HG02840 (cell line): ENCODE measurements at regions not wholly inside any gene's neighbourhood (a gene's known extent, or its start where the extent isn't known, plus 50 kb on each side); places are given as distances from the start of the nearest gene placed in this dataset.

Experiments
- ATAC-seq: cut with Tn5 transposase; IDR thresholded peaks from one replicate; pipeline ENCODE4 v1.9.1; 2021; ENCODE audit warnings: mild to moderate bottlenecking, moderate library complexity, moderate number of reproducible peaks; ENCODE audit not compliant: unreplicated experiment, low FRiP score

DNA sequence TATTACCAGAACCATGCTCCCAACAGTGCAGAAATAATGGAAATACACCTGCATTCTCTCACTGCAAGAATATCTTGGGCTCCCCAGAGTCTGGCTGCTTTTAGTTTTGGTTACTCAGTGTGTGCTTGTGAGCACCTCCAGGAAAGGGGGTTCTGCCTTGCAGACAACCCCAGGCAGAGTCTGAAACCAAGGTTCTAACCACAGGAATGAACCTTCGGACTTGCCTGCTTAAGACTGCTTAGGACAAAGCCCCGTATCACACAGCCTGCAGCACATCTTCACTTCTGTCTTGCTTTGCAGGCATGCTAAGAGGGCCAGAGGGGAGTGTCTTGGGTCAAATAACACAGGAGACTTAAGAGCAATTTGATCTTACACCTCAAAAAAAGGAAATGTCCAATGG, 94.8 kb upstream of the SPATA31C2 start:
- ATAC-seq = no peak

DNA sequence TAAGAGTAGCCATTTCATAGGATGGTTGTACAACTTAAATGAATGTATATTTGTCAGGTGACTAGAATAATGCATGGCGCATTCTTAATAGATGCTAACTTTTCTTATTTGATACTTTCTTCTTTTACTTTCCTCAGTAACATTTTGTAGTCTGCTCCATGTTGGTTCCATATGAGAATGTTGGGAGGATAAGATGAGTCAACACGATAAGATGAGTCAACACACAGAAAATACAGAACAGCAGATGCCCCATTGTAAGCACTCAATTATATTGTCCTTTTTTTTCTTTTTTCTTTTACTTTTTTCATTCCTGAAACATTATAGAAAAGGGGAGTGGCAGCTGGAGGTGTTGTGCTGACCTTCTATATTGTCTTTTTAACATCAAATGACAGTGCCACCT, 92.3 kb upstream of the SPATA31C2 start:
- ATAC-seq = no peak

DNA sequence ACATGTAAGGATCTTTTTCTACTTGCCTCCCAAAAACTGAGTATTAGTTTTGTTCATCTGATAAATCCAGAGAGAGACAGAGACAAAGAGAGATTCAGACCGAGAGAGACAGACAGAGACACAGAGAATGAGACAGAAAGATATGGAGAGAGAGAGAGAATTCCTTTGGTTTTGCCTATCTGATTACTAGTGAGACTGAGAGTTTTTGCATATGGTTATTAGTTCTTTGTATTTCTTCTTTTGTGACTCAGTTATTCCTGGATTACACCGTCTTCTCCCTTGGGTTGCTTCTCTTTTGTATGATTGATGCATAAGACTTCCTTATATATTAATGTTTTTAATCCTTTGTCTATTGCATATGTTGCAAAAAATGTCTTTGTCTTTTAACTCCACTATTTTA, 91.2 kb upstream of the SPATA31C2 start:
- no peak for ATAC-seq

DNA sequence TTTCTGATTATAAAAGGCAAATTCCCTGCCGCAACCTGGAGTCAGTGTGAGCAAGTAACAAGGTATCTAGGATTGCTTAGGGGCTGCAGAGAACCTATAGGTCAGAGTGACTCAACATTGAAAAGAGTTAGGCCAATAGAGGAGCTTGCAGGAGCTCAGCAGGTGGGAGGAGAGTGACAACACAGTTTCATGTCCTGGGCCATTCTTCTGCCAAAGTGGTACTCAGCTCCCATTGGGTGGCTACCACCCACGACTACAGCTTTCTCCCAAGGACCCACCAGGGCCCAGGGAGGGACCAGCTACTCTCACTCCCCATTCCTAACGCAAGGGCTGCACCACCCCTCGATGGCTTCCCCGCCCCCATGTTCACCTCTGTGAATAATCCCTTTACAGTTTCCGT, 86.7 kb upstream of the SPATA31C2 start:
- ATAC-seq = no peak

DNA sequence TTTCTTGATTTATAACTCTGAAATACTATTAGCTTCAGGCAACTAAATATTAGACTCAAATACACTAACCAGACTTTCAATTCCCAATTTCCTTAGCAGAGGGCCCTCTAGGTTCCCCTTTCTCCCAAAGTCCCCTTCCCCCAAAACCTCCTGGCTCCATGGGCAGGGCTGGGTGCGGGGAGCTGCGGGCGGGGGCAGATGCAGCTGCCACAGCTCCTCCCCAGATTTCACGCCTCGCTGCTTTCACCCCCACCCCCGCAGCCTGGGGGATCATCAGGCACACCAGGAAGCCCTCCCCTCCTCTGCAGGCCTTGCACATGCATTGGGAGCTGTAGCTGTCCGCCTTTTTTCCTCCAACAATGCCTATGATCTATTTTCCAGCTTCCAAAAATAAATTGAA, 82.8 kb upstream of the SPATA31C2 start:
- no peak for ATAC-seq

DNA sequence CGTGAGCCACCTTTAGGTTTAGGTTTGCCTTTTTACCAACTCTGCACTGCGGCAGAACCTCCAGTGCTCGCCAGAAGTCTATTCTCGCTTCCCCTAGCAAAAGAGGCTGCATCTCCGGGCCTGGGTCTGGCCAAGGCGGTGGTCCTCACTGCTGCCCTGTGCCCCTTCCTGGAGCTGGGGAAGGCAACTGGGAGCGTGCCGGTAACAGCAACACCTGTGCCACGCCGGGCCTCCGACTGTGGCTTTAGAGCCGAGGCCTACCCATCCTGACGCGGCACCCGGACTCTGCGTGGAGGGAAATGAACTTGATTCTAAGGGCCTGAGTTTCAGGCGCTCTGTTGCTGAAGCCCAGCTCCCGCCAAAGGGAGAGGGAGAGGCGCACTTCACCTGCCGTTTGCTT, 82.4 kb upstream of the SPATA31C2 start:
- no peak for ATAC-seq

DNA sequence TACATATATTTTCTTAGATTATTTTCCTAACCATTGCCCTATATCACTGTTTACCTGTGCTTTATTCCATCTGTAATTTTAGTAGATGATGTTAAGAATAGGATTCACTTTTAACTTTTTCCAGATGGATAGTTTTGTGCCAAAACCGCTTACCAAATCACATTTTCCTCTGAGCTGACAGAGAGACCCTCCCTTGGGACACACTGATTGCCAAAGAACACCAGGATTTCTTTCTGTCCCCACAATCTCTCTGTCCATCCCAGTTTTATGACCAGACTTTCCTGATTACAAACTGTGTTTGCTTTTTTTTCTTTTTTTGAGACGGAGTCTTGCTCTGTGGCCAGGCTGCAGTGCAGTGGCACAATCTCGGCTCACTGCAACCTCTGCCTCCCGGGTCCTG, 81.3 kb upstream of the SPATA31C2 start:
- ATAC-seq = no peak

DNA sequence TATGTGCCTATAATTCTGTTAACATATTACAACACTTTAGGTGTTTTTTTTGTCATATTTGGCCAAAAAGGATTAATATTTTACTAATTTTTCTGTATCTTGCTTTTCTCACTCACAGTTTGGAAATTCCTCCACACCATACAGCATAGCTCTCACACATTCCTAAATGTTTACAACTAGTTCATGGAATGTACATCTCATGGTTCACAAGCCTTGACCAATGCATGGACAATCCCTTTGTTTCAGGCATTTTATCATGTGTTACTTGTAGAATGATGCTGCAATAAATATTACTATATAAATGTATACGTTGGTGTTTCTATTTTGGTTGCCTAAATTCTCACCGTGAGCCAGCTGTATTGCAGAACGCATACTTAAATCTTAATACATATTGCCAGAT, 80.5 kb upstream of the SPATA31C2 start:
- ATAC-seq = no peak

DNA sequence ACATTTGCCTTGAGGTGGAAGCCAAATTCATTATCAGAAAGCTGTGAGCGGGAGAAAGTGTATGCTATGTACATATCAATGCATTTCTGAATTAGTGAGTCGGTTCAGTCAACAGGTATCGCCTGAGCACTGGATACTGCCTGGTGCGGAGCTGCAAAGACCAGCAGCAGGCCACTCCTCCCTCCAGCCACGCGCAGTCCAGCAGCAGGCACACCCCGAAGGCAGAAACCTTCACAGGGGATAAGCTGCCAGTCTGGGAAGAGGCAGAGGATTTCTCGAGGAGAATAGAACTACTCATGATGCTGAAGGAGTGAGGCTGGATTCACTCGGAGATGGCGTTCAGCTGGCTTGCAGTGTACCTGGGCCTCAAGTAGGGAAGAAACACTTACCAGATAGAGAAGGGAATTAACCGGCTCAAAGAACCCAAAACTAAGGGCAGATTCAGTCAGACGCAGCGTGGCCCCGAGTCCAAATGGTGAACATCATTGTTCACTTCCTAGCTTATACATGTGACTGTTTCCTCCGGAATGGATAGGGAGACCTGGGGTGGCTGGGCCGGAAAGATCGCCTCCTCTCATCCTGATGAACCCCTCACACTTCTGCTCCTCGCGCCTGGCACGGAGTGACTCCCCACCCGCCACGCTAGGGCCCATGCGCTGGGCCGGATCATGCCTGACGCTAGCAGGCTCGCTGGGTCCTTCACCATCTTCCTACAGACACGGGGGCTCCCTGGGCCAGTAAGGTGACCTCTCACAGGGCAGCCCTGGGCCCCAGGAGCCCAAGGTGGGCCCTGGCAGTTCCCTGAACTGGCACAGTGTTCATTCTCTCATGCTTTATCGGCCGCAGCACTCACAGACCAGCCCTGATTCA, 78.1 kb upstream of the SPATA31C2 start:
- no peak for ATAC-seq

DNA sequence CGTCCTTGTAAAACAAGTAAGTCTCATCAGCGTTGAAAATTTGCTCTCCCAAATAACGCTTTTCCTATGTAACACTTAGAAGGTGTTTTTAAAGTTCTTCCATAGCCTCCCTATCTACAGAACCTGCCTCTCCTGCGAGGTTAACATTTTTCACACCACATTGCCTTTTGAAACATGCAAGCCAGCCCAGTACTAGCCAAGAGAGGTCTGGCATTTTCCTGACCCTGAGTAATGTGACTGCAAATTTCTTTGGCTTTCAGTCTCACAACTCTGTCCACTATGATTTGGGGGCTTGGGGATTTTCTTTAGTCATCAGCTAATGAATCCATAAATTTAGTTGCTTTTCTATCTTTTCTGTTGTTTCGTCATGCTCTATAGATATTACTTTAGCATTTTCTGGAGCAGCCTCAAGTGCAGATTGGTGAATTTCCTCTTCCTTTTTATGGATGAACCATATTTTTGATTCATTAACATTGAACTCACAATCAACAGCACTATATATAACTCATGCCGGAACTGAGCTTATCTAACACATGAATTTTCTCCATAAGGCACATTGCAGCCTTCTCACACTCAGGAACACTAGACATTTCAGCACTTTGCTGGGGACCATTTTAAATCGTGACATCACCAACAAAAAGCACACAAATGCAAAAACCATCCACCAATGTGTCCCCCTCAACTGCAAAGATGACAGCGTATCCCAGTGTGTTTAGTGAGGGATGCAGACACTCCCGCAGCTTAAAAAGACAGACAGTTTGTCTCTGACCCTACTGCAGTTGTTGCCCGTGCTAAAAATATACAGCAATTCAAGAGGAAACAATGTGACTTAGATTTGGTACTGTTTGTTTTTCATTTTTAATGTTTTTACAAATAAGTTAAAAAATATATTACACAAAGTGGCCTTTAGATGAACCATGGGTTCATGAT, 77.2 kb upstream of the SPATA31C2 start:
- ATAC-seq = no peak

DNA sequence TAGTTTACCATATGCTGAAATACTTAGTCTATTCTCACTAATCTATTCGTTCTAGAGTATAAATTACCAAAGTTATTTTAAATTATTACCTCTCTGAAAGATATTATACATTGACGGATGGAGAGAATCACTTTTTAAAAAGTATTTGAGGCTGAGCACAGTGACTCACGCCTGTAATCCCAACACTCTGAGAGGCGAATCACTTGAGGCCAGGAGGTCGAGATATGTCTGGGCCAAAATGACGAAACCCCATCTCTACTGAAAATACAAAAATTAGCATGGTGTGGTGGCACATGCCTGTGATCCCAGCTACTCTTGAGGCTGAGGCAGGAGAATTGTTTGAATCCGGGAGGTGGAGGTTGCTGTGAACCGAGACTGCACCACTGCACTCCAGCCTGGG, 64.0 kb upstream of the SPATA31C2 start:
- no peak for ATAC-seq

DNA sequence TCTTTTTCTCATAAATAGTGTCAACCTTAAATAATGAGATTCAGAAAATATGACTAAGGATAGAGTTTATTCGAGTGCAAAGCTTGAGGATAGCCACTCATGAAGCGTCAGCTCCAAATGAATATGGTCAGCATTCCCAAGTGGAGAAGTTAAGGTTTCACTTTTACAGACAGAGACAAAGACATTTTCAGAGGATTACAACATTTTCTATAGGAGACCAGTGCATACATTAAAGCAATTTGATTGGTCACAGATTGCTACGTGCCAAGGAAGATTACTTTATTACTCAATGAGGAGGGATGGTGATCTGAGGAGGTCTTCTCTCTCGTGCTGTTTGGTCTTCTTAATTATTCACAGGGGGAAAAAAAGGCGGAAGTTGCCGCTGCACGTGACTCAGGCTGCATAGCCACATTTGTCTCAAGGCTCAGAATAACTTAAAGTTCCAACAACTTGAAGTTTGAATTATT, 60.1 kb upstream of the SPATA31C2 start:
- no peak for ATAC-seq

DNA sequence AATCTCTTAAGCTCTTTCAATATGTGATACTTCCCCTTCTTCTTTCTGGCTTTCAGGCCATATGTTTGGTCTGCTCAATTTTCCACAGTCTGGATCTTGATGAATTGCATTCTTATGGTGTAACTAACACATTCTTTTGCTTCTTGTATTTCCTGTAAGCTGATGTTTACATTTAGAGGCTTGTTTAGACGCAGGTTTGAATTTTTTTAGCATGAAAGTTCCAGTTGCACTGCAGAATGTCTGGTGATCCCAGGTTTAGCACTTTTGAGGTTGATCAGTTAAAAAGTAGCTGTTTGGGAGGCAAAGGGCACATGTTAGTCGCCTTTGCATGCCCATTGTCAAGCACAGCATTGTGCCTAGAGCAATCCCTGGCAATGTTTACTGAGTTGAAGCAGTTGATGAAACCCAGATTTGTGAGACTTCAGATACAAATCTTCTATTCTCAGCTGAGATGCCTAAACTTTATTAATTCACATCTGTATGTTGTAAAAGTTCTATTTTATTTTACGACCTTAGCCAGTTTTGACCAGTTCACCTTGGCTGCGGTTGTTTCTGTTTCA, 59.6 kb upstream of the SPATA31C2 start:
- ATAC-seq = no peak

DNA sequence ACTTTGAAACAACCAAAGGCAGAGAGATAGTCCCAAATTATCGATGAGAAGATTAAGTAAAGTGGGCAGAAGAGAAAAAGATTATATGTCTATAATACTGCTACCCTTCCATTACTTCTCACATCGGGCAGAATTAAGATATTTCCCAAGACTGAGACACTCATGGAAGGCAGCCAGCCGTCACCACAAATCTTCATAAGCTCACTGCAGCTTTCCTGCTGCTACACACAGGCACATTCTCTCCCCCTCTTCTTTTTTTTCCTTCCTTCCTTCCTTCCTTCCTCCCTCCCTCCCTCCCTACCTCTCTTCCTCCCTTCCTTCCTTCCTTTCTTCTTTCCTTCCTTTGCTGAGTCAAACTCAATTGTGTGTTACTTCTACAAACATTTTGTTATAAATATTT, 58.7 kb upstream of the SPATA31C2 start:
- ATAC-seq = no peak

DNA sequence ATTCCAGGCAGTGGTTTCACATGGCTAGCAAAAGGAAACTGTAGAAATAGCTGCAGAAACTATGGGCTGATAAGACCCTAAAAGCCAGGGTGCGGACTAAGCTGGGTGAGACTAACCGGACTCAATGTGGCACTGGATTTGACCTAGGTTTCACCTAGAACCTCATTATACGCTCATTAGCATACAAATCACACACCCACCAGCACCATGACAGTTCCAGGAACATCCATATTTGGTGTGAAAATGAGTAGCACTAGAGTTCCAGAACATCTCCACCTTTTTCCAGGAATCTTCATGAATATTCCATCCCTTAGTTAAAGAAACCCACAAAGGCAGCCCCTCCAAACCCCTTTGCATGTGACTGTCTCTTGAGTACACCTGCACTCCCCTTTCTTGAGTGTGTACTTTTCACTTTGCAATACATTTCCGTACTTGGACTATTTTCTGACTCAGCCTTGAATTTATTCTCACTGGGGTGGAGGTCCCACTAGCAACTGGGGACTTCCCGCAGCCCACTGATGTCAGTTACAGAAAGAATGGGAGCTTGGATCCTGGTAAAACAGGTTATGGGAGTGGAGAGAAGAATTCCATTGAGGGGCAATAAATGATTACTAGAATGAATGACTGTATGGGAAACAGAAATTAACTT, 58.0 kb upstream of the SPATA31C2 start:
- no peak for ATAC-seq

DNA sequence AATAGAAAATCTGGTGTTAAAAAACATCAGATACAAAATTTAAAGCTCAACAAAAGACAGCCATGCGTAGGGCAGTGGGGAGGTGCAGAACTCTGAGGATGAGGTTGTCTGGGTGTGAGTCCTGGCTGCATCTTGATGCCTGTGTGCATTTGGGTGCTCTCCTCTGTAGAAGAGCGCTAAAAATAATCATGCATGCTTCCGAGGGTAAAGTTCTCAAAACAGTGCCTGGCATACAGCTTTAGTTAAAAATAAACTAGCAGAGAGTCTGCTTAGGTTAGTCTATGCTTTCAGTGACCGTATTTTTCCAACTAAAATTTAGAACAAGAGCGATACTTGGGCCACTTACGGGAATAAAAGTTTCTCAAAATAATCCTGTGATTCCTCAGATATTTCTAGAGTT, 55.5 kb upstream of the SPATA31C2 start:
- ATAC-seq = no peak

DNA sequence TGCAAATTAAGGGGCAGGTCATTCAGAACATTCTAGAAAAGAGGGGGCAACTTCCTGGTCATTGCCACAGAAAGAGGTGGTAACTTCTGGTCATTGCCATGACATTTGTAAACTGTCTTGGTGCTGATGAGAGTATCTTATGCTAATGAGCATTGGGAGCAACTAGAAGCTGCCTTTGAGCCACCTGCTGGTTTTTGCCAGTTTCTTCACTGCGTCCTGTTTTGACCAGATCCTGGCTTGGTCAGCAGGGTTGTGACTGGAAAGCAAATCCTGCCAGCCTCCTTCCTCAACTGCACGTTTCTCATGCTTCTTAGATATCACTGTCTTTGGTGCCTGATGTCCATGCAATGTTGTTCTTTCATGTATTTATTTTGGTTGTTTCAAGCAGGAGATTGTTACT, 53.2 kb upstream of the SPATA31C2 start:
- no peak for ATAC-seq

DNA sequence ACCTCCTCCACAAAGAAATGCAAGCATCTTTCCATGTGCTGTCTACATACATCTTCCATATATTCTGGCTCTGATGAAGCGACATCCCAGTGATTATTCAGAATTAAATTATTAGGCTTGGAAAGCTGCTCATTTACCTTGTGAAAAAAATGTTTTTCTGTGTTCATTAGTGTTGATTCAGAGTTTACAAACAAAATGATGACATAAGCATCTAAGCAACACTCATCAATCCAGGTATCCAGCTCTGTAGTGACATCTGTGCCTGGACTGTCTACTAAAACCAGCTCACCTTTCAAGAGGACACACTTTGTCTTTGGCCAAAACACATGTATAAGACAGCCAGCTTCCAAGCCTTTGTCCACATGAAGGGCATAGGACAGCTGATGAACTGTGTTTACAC, 51.1 kb upstream of the SPATA31C2 start:
- no peak for ATAC-seq
